ENCODE measurements at regions not wholly inside any gene's neighbourhood (a gene's known extent, or its start where the extent isn't known, plus 50 kb on each side); places are given as distances from the start of the nearest gene placed in this dataset.

GRCh38 chr6:115159733-115160132 is 816.9 kb upstream of the HS3ST5 start:
- no peak for DNase-seq (ENCODE audit: low spot score)
- H3K27me3 ChIP-seq (replicated peaks; ENCODE audit: insufficient read depth, low read depth, low read length, poor library complexity) = no peaks in the 10 kb centered on the region
- no peak overlapping the region for H3K27ac ChIP-seq (ENCODE audit: low read depth, low read length, poor library complexity, severe bottlenecking)
- no peaks in the 10 kb centered on the region for H3K4me1 ChIP-seq (ENCODE audit: insufficient read depth, low read length, poor library complexity, severe bottlenecking)
- no peaks in the 10 kb centered on the region for H3K9me3 ChIP-seq (ENCODE audit: low read depth, low read length, poor library complexity, severe bottlenecking)
- H3K4me3 ChIP-seq (ENCODE audit: low read depth, low read length, poor library complexity, severe bottlenecking) = no peak overlapping the region
- CTCF ChIA-PET = no interaction called here
- intact Hi-C loops (cut with micrococcal nuclease; ENCODE audit: unreplicated experiment) = no loop called here
- TF ChIP-seq EZH2 (IDR thresholded peaks at IDR 0.05; ENCODE audit: borderline replicate concordance, low read depth, low read length, poor library complexity, severe bottlenecking) (no peak), CTCF (conservative IDR thresholded peaks at IDR 0.05; ENCODE audit: low read depth, low read length) (no peak)
- no TSS peak for BruUV-seq (replicated peaks)
- H3K36me3 ChIP-seq (ENCODE audit: insufficient read depth, low read length, poor library complexity, severe bottlenecking) = no peaks in the 10 kb centered on the region
- POLR2A ChIA-PET (ENCODE audit: low non-redundant PET) = no interaction called here

- ChIA-PET POLR2A (ENCODE audit: low non-redundant PET) (no interaction called here), CTCF (no interaction called here)
- Histone ChIP-seq H3K27me3 (replicated peaks; ENCODE audit: insufficient read depth, low read depth, low read length, poor library complexity) (no peaks in the 10 kb centered on the region), H3K4me3 (ENCODE audit: low read depth, low read length, poor library complexity, severe bottlenecking) (no peak overlapping the region), H3K27ac (ENCODE audit: low read depth, low read length, poor library complexity, severe bottlenecking) (no peak overlapping the region), H3K9me3 (ENCODE audit: low read depth, low read length, poor library complexity, severe bottlenecking) (no peaks in the 10 kb centered on the region), H3K36me3 (ENCODE audit: insufficient read depth, low read length, poor library complexity, severe bottlenecking) (no peaks in the 10 kb centered on the region), H3K4me1 (ENCODE audit: insufficient read depth, low read length, poor library complexity, severe bottlenecking) (no peaks in the 10 kb centered on the region)
- BruUV-seq (replicated peaks) = no TSS peak
- DNase-seq (ENCODE audit: low spot score) = no peak
- intact Hi-C loops (cut with micrococcal nuclease; ENCODE audit: unreplicated experiment) = no loop called here
- TF ChIP-seq EZH2 (IDR thresholded peaks at IDR 0.05; ENCODE audit: borderline replicate concordance, low read depth, low read length, poor library complexity, severe bottlenecking) = no peak
- TF ChIP-seq CTCF (conservative IDR thresholded peaks at IDR 0.05; ENCODE audit: low read depth, low read length) = no peak
Measured at GRCh38 chr6:115137910-115138309, 795.1 kb upstream of the HS3ST5 start.

- BruUV-seq (replicated peaks) = no TSS peak
- no peak for DNase-seq (ENCODE audit: low spot score)
- CTCF ChIA-PET = no interaction called here
- no peak for TF ChIP-seq CTCF (conservative IDR thresholded peaks at IDR 0.05; ENCODE audit: low read depth, low read length)
- no peak for TF ChIP-seq EZH2 (IDR thresholded peaks at IDR 0.05; ENCODE audit: borderline replicate concordance, low read depth, low read length, poor library complexity, severe bottlenecking)
- POLR2A ChIA-PET (ENCODE audit: low non-redundant PET) = no interaction called here
- intact Hi-C loops (cut with micrococcal nuclease; ENCODE audit: unreplicated experiment) = no loop called here
- Histone ChIP-seq H3K9me3 (ENCODE audit: low read depth, low read length, poor library complexity, severe bottlenecking) (no peaks in the 10 kb centered on the region), H3K27ac (ENCODE audit: low read depth, low read length, poor library complexity, severe bottlenecking) (no peak overlapping the region), H3K36me3 (ENCODE audit: insufficient read depth, low read length, poor library complexity, severe bottlenecking) (no peaks in the 10 kb centered on the region), H3K4me1 (ENCODE audit: insufficient read depth, low read length, poor library complexity, severe bottlenecking) (no peaks in the 10 kb centered on the region), H3K27me3 (replicated peaks; ENCODE audit: insufficient read depth, low read depth, low read length, poor library complexity) (no peaks in the 10 kb centered on the region), H3K4me3 (ENCODE audit: low read depth, low read length, poor library complexity, severe bottlenecking) (no peak overlapping the region)
Measured at GRCh38 chr6:115133790-115134189, 791.0 kb upstream of the HS3ST5 start.

Measured in A673 (cell line).